SK-N-SH (cell line): ENCODE measurements at regions not wholly inside any gene's neighbourhood (a gene's known extent, or its start where the extent isn't known, plus 50 kb on each side); places are given as distances from the start of the nearest gene placed in this dataset.

Experiments
- CTCF ChIP-seq: fragments of 200-600 bp; sonication (generic); IDR thresholded peaks from 2 replicates; pipeline ENCODE4 v1.6.1; 2017; ENCODE audit warnings: antibody characterized with exemption, mild to moderate bottlenecking, moderate library complexity
- EZH2phosphoT487 ChIP-seq: fragments of 200-600 bp; sonication (generic); IDR thresholded peaks from 2 replicates; pipeline ENCODE4 v1.6.1; 2017; ENCODE audit warnings: low read depth, mixed run types, mild to moderate bottlenecking, antibody characterized with exemption, moderate library complexity, borderline replicate concordance
- FOXJ3 ChIP-seq: sonication (generic); formaldehyde crosslinking; IDR thresholded peaks from 2 replicates; pipeline ENCODE4 v1.5.1; 2020; ENCODE audit warnings: mild to moderate bottlenecking, missing genetic modification reagents
- FOXM1 ChIP-seq: IDR thresholded peaks from 2 replicates; pipeline ENCODE4 v1.4.0; 2012; ENCODE audit warnings: low read depth, mild to moderate bottlenecking
- GABPA ChIP-seq: IDR thresholded peaks from 2 replicates; pipeline ENCODE4 v1.4.0; 2012; ENCODE audit warnings: low read depth, mild to moderate bottlenecking
- MAX ChIP-seq: IDR thresholded peaks from 2 replicates; pipeline ENCODE4 v1.4.0; 2012; ENCODE audit warnings: low read depth
- MXI1 ChIP-seq: IDR thresholded peaks from 2 replicates; pipeline ENCODE4 v1.6.1; 2012; ENCODE audit warnings: mild to moderate bottlenecking, low read depth, low read length, improper control_type of control experiment
- RAD21 ChIP-seq: IDR thresholded peaks from 2 replicates; pipeline ENCODE4 v1.6.1; 2012; ENCODE audit warnings: mild to moderate bottlenecking, low read length
- SIN3A ChIP-seq: IDR thresholded peaks from 2 replicates; pipeline ENCODE4 v1.6.1; 2012; ENCODE audit warnings: low read depth, mild to moderate bottlenecking, low read length, moderate library complexity, borderline replicate concordance
- TEAD4 ChIP-seq: IDR thresholded peaks from 2 replicates; pipeline ENCODE4 v1.4.0; 2012; ENCODE audit warnings: mild to moderate bottlenecking, borderline replicate concordance; ENCODE audit not compliant: insufficient read depth

- TF ChIP-seq CTCF (no peak), SIN3A (no peak), MAX (no peak), TEAD4 (no peak), MXI1 (no peak), GABPA (no peak), FOXJ3 (CRISPR knock-in tag) (no peak), RAD21 (no peak), EZH2phosphoT487 (no peak), FOXM1 (no peak)
Measured at GRCh38 chr2:175612280-175612679, 389.8 kb downstream of the LNPK start.
